NB4 (cell line): ENCODE measurements at regions not wholly inside any gene's neighbourhood (a gene's known extent, or its start where the extent isn't known, plus 50 kb on each side); places are given as distances from the start of the nearest gene placed in this dataset.
"Not testable (repeated sequence)": the region's sequence is repeated elsewhere in the genome, so short reads cannot be mapped to it uniquely, and the experiment has no call there.

Source experiments
- DNase-seq: peaks from one replicate; pipeline ENCODE4 v3.0.0; 2010; ENCODE audit warnings: low read depth
- H3K4me3 ChIP-seq: one replicate; pipeline ENCODE4 v1.5.1; 2011; ENCODE audit warnings: mild to moderate bottlenecking, low read depth, low read length, moderate library complexity
- CTCF ChIP-seq: IDR thresholded peaks from one replicate; pipeline ENCODE4 v1.5.1; 2012; ENCODE audit warnings: low read depth, low read length
- MAX ChIP-seq: IDR thresholded peaks from 2 replicates; pipeline ENCODE4 v1.6.1; 2011; ENCODE audit warnings: low read depth, low read length
- MYC ChIP-seq: IDR thresholded peaks from 2 replicates; pipeline ENCODE4 v1.6.1; 2011; ENCODE audit warnings: low read depth, low read length
- POLR2A ChIP-seq: IDR thresholded peaks from 2 replicates; pipeline ENCODE4 v1.6.1; 2011; ENCODE audit warnings: mild to moderate bottlenecking; ENCODE audit not compliant: insufficient read length; ENCODE audit errors: extremely low read depth

GRCh38 chr16:7792346-7792745, 459.7 kb downstream of the RBFOX1 start:
- DNase-seq = no peak
- TF ChIP-seq MAX (no peak), POLR2A (no peak), MYC (no peak), CTCF (no peak)
- no peak overlapping the region for H3K4me3 ChIP-seq

GRCh38 chr16:7791028-7791590, 458.5 kb downstream of the RBFOX1 start:
- no peak overlapping the region for H3K4me3 ChIP-seq
- no peak for DNase-seq
- TF ChIP-seq MAX (no peak), CTCF (no peak), MYC (no peak), POLR2A (no peak)

- no peak overlapping the region for H3K4me3 ChIP-seq
- no peak for DNase-seq
Measured at GRCh38 chr16:7775072-7775488, 442.4 kb downstream of the RBFOX1 start.

GRCh38 chr16:7772722-7773121, 440.1 kb downstream of the RBFOX1 start:
- H3K4me3 ChIP-seq = no peak overlapping the region
- no peak for DNase-seq
- TF ChIP-seq MYC (no peak), MAX (no peak), CTCF (no peak), POLR2A (no peak)

More at GRCh38 chr16:7775072-7775488, 442.4 kb downstream of the RBFOX1 start:
- TF ChIP-seq MYC (no peak), MAX (no peak), POLR2A (no peak), CTCF (no peak)

GRCh38 chr16:7769091-7769490, 436.4 kb downstream of the RBFOX1 start:
- H3K4me3 ChIP-seq, DNase-seq: not testable (repeated sequence)

GRCh38 chr16:7765079-7765550, 432.5 kb downstream of the RBFOX1 start:
- TF ChIP-seq MAX (no peak), POLR2A (no peak), MYC (no peak), CTCF (no peak)
- no peak overlapping the region for H3K4me3 ChIP-seq
- DNase-seq = no peak
